H1 (cell line): ENCODE measurements at regions not wholly inside any gene's neighbourhood (a gene's known extent, or its start where the extent isn't known, plus 50 kb on each side); places are given as distances from the start of the nearest gene placed in this dataset.

Experiments
- POLR2AphosphoS5 ChIP-seq: IDR thresholded peaks from 2 replicates; pipeline ENCODE4 v1.6.1; 2011; ENCODE audit warnings: low read depth, low read length
- TF ChIP-seq, protein P1 (sequence below): IDR thresholded peaks from 2 replicates; pipeline ENCODE4 v1.6.1; 2012; ENCODE audit warnings: inconsistent platforms

DNA sequence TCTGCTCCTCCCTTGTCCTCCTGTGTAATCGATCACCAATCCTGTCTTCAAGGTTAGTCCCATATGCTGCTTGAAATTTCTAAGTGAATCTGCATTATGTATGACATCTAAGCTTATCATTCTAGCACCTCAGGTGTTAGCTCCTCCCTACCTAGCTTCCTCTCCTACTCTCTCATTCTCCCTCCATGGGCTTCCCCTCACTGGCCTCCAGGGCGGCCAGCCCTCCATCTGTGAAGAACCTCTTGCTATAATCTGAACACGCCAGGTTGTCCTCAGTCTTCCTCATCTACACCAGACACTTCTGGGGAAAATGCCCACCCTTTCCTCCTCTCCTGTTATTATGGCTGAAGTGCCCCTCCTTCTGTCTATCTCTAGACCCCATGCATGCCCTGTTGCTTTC, 599.3 kb upstream of the KLF4 start:
- TF ChIP-seq, protein P1, sequence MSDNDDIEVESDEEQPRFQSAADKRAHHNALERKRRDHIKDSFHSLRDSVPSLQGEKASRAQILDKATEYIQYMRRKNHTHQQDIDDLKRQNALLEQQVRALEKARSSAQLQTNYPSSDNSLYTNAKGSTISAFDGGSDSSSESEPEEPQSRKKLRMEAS: no peak
- no peak for TF ChIP-seq POLR2AphosphoS5
